ENCODE measurements at regions not wholly inside any gene's neighbourhood (a gene's known extent, or its start where the extent isn't known, plus 50 kb on each side); places are given as distances from the start of the nearest gene placed in this dataset.
"Not testable (repeated sequence)": the region's sequence is repeated elsewhere in the genome, so short reads cannot be mapped to it uniquely, and the experiment has no call there.

DNA sequence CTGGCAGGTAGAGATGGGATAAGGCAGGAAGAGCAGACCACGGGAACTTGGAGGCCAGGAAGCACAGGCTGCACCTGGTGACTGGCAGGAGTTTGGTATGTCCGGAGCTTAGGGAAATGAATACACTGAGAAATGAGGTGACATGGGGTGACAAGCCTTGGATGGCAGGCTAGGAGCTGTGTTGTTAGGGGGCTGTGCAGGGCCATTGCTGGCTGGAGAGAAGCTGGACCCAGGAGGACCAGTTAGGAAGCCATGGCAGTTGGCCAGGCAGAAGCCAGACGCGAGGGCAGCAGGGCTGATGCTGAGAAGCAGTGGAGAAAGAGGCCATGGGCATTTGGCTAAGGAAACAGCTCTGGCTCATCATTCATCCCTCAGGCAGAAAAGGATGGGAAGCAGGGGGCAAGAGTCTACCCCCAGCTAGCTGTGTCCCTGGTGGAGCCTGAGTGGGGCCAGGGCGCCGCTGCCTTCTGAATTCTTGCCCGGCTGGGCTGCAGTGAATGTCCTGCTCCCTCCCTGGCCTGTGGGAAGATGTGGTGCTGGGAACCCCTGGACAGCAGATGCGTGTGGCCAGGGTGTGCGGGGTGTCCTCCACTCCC, 255.8 kb downstream of the FAM43A start:
- DNase-seq (ENCODE audit: low read depth in 1 of 2, low spot score in 1 of 2), result no peak

DNA sequence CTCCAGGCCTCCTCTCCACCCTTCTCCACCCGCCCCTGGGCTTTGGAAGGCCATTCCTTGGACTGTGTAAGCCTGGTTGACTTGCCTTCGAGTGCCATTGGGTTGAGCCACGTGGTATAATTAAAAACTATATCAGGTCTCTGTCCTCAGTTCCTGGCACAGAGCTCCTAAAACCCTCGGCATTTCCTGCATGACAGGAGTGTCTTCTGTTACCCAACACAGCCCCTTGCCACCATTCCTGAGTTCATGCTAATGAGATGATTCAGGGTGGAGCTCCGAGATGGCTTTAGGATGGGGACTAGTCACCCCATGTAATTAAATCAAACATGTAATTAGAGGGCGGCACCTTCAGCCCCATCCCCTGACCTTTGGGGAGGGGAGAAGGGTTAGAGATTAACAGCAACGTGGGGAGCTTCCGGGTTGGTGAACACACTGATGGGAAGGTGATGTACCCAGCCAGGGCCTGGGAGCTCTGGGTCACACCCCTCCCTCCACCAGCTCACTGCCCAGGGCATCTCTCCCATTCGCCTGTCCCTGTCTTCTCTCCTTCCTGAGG, 256.4 kb downstream of the FAM43A start:
- no peak for DNase-seq (ENCODE audit: low read depth in 1 of 2, low spot score in 1 of 2)

DNA sequence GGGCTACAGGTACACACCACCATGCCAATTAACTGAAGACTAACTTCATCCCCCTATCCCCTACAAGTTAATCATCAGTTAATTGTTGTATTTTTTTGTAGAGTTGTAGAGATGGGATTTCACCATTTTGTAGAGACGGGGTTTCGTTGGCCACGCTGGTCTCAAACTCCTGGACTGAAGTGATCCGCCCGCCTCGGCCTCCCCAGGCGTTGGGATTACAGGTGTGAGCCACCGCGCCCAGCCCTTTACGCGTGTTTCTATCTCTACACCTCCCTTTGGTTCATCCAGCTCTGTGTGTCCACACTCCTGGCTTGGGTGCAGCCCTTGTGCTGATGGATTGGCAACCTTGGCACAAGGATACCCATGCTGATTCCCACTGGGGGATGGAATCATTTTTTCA, 258.8 kb downstream of the FAM43A start:
- DNase-seq (ENCODE audit: low read depth in 1 of 2, low spot score in 1 of 2), result no peak

DNA sequence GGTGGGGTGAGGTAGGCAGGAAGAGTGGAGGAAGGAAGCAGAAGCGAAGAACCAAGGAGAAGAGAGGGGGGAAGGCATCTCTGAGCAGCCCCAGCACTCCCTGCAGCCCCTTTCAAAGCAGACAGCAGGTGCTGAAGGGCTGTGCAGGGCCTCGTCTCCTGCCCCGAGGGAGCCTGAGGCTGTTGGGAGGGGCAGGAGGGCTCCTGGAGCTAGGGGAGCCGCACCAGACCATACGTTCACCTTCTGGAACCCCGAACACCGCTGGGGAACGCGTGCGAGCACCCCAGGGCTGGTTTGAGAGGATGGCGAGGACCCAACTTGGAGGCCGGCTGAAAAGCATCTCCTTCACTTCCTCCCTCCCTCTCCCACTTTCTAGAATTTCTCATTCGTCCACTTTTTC, 259.8 kb downstream of the FAM43A start:
- DNase-seq (ENCODE audit: low read depth in 1 of 2, low spot score in 1 of 2), result no peak

DNA sequence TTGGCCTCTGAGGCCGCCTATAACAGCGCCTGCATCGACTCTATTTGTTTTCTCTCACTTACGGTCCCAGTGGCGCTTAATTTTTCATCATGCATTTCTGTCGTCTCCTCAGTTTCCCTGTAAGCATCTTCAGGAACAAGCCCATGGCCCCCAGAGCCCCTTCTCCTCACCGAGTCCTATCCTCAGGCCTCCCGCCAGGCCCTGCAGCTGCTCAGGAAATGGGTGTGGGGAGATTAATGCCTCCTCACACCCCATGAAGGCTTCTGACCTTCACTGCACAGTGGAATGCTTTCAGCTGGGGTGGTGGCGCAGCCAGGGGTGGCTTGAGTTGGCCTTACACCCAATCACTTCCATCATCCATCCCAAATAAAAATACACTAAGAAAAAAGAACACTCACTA, 260.4 kb downstream of the FAM43A start:
- DNase-seq (ENCODE audit: low read depth in 1 of 2, low spot score in 1 of 2), result no peak

DNA sequence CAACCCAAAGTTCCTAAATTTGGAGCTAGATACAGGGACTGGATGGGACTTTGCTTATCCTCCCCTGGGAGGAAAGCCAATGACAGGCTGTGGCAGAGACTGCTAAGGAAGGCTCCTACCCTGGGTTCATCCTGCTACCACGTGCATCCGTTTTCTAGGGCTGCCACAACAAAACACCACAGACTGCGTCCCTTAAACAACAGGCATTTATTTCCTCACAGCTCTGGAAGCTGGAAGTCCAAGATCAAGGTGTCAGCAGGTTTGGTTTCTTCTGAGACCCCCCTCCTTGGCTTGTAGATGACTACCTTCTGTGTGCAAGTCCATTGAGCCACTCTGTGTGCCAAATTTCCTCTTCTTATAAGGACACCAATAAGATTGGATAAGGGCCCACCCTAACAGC, 263.9 kb downstream of the FAM43A start:
- no peak for DNase-seq (ENCODE audit: low read depth in 1 of 2, low spot score in 1 of 2)

DNA sequence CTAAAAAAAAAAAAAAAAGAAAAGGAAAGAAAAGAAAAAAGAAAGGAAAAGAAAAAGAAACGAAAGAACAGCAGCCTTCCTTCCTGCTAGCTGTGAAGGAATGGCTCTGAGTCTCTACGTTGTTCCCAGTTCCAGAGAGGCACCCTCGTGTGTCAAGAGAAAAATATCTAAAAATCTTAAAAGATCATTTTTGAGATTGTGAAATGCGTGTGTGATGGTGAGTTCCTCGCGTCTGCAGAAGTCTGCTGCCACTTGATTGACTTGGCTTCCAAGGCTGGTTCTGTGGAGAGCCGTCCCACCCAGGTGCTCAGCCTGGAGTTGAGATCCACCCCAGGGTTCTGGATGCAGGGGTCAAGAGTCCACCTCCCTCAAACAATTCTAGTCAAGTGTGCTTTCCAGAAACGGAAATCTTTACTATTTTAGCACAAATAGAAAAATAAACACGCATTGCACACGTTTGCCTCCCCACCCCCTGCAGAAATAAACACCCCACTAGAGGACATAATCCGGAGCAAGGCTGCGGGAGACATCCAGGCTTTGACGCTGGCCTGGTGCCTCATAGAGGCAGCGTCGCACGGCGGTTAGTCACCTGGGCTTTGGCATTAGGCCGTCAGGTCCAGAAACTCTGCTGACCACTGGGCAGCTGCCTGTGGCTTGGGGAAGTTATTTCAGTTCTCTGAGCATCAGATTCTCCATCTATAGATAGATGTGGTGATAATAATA, 265.4 kb downstream of the FAM43A start:
- no peak for DNase-seq (ENCODE audit: low read depth in 1 of 2, low spot score in 1 of 2)

DNA sequence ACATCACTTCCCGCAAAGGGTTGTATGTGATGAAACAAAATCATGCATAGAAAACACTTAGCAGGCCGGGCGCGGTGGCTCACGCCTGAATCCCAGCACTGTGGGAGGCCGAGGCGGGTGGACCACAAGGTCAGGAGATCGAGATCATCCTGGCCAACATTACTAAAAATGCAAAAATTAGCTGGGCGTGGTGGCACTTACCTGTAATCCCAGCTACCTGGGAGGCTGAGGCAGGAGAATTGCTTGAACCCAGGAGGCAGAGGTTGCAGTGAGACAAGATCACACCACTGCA, 265.9 kb downstream of the FAM43A start:
- not testable (repeated sequence) for DNase-seq (ENCODE audit: low read depth in 1 of 2, low spot score in 1 of 2)

DNA sequence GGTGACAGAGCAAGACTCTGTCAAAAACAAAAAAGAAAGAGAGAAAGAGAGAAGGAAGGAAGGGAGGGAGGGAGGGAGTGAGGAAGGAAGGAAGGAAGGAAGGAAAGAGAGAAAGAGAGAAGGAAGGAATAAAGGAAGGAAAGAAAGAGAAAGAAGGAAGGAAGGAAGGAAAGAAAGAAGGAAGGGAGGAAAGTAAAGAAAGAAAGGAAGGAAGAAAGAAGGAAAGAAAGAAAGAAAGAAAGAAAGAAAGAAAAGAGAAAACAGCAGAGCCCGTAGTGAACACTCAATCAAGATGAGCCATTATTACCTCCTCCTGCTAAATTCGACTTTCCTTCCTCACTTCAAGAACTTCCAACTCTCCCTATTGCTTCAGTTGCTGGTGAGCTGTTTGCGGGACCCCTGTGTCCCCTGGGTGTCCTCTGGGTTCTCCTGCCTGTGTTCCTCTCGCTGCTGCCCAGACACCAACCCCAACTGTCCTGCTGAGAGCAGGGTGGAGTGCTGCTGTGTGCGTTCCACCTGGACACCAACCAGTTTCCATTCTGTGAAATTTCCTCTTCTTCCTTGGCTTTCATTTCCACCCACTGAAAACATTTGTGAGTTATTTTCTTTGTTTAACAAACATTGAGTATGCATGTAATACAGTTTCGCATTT, 266.4 kb downstream of the FAM43A start:
- DNase-seq (ENCODE audit: low read depth in 1 of 2, low spot score in 1 of 2), result no peak

DNA sequence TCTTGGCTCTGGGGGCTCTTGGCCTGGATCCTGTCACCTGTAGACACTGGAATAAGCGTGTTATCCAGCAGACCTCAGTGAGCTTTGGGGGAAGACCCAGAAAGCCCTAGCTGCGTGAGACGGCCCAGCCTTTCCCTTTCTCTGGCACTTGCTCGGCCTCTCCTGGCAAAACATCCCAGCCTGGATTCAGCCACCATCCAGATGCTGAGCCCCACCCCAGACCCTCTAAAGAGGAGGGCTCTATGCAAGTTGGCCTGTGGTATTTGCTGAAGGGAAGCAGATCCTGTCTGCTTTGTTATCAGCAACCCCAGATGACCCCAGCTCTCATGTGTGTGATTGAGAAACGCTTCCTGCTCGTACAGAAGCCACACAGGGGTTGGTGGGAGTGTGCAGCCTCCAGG, 267.2 kb downstream of the FAM43A start:
- no peak for DNase-seq (ENCODE audit: low read depth in 1 of 2, low spot score in 1 of 2)

DNA sequence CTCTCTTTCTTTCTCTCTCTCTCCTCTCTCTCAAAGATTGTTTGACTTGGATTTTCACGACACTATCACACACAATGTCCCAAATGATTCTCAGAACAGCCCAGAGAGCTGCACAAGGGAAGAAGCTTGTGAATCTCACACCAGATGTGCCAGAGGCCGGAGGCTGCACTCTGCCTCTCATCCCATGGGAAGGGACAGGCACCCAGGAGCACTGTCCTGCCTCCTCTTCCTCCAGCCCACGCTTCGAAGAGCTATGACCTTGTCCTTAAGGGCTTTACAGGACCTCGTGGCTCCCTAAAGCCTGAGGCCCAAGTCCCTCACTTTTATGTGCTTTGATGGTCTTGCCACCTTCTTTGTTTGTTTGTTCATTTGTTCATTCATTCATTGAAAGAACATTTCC, 267.6 kb downstream of the FAM43A start:
- DNase-seq (ENCODE audit: low read depth in 1 of 2, low spot score in 1 of 2), result no peak

DNA sequence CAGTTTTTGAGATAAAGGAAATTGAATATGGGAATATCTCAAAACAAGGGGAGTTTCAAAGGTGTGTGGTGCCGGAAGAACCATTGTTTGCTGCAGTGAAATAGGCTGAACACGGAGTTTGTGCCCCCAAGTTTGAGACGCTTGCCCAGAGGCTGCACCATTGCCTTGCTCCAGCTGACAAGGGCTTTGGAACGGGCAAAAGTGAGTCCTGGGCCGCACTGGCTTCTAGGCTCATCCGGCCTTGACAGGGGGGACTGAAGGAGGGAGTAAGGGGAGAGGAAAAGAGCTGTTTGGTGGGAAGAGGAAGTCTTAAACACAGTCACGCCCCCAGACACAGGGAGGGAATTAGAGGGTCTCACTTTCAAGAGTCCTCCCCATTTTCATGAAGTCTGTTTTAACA, 269.9 kb downstream of the FAM43A start:
- DNase-seq (ENCODE audit: low read depth in 1 of 2, low spot score in 1 of 2), result no peak

DNA sequence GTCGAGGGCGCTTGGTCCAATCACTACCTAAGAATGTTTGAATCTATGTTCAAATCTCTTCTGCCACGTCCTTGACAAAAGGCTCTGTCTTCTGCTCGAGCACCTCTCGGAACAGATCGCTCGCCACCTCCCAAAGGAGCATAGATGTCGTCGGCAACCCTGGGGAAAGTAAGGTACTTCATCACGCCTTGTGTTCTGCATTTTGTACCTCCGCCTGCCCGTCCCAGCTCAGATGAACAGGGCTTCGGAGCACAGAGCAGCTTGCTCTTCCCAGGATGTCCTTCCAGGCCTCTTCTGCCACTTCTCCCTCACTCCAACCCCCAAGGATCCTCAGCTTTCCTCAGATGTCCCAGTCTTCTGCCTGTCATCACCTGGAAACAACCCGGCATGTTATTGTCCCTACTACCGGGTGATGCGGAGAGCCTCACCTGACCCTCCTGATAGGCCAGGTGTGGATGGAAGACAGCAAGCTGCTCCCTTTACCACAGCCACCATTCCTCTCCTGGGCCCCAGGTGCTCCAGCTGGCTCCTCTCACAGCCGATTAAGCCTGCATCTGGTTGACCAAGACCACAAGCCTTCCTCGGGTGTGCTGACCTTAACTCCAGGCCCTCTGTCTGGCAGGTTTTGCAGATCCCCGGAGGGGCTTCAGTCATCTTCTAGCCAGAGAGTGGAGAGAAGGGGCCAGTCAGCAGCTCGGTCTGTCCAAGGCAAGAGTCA, 270.5 kb downstream of the FAM43A start:
- DNase-seq (ENCODE audit: low read depth in 1 of 2, low spot score in 1 of 2), result no peak

DNA sequence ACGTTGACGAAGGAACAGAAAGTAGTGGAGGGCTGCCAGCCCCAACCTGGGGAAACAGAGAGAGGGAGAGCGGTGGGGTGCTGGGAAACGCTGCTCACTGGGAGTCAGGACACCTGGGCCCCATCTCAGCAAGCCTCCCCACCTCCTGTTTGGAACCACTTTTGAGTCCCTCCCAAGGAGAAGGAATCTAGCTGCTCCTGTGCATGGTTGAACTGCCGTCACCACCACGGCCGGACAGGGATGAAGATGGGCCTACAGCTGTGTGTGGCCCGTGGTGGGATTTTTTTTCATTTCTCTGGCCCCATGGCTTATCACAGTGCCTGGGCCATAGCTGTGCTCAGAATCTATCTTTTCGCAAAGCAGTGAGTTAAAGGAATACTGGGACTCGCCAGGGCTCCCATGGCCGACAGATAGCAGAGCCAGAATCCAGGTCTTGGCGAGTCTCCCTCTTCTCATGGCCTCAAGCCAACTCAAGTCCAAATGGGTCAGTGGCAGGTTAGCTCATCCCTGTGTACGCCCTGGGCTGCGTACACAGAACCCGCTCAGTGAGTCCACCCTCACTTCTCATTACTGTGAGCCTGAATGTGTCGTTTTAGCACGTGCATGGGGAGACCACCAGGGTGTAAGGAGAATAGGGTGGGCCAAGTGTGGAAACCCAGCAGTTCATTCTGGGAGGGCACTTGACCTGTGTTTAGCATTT, 271.2 kb downstream of the FAM43A start:
- DNase-seq (ENCODE audit: low read depth in 1 of 2, low spot score in 1 of 2), result no peak

DNA sequence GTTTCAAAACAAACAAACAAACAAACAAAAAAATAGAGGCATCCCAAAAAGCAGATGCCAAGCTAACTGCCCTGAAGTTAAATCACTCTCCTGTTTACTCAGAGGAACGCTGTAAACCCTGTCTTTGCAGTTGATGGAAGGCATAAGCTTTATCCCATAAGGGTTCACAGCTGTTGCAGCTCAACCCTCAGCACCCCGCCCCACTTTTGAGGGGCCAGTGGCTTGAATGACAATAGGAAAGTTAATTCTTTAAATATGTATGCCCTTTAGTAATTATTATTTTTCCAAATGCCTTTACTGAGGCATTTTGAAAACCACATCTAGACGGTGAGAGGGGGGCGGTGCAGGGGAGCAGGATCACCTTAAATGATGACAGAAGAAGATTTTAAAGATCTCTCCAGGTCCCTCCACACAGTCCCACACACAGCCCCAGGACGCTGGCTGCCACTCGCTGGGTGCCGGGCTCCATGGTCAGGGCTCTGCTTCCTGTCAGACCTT, 272.1 kb downstream of the FAM43A start:
- DNase-seq (ENCODE audit: low read depth in 1 of 2, low spot score in 1 of 2), result no peak

DNA sequence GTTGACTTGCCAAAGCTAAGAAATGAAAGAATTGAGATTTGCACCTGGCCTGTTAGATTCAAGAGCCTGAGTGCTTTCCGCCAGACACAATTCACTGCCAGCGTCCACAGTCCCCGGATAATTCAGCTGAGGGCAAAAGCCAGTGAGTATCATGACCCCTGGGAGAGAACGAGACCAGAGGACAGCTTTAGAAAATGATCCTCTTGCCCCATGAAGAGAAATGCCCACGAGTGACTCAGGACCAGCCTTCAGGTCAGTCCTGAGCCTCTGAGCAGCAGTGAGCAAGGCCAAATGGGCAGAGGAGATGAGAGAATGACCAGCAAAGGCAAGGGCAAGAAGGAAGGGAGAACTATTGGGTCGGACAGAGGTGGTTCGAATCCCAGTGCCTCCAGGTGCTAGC, 273.5 kb downstream of the FAM43A start:
- no peak for DNase-seq (ENCODE audit: low read depth in 1 of 2, low spot score in 1 of 2)

DNA sequence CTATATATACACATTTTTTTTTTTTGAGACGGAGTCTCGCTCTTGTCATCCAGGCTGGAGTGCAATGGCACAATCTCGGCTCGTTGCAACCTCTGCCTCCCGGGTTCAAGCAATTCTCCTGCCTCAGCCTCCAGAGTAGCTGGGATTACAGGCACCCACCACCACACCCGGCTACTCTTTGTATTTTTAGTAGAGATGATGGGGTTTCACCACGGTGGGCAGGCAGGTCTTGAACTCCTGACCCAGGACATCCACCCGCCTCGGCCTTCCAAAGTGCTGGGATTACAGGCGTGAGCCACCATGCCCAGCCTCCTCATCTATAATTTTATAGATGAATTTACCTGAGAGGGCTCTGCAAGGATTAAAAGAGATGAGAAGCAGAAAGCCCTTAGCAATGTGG, 274.0 kb downstream of the FAM43A start:
- DNase-seq (ENCODE audit: low read depth in 1 of 2, low spot score in 1 of 2), result not testable (repeated sequence)

DNA sequence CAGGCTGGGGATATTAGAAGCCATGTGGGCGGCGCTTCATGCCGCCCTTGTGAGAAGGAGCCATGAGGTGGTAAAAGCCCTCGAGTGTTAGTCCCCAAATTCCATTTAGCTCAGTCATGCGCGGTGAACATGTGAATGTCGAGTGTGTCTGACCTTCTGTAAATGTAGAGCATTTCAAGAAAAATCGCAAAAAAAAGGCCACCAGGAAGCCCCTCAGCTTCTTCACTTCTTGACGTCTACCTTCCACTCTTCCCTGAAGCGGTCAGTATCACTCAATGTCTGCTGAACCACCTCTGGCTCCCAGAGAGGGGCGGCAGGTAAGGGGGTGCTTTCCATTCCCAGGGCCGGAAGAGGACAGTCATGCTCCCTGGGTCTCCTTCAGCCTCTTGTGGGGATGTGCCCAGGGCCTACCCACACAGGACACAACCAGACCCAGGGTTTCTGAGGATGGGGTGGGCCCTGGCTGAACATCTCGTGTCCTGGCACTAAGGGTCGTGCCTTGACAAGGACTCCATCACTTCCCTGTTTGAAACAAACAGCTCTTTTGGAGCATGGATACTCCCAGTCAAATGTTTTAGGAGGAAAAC, 274.9 kb downstream of the FAM43A start:
- DNase-seq (ENCODE audit: low read depth in 1 of 2, low spot score in 1 of 2), result no peak

DNA sequence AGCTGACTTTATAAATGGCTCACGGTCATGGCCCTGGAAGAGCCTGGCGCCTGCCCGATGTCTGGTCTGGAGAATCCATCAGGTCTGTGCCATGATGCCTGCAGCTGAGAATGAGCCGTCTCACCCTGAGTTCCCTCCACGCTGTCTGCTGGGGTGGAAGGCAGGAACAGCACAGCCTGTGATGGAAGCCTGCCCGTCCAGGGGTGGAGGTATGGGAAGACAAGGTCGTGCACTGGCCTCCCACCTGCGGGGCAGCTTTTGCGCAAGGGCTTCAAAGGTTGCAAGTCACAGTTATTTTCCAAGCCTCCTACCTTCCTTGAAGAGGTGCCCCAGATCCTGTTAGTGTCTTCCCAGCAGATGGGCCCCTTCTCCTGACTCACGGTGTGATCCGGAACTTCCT, 275.5 kb downstream of the FAM43A start:
- DNase-seq (ENCODE audit: low read depth in 1 of 2, low spot score in 1 of 2), result no peak

DNA sequence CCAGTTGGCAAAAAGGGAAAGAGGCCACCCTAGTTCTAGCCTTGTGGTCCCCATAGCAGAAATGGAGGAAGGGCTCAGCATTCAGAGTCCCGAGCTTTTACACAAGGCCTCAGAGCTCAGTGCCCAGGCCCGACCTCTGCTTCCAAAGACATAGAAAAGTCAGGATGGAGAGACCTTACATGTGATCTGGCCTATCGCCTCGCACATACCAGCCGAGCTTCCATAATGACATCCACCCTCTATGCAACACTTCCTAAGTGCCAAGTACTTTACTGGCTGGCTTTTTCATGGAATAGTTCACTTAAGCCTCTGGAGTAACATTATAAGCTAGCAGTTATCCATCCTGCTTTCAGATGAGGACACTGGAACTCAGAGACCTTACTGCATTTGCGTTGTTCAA, 275.9 kb downstream of the FAM43A start:
- DNase-seq (ENCODE audit: low read depth in 1 of 2, low spot score in 1 of 2), result no peak

DNA sequence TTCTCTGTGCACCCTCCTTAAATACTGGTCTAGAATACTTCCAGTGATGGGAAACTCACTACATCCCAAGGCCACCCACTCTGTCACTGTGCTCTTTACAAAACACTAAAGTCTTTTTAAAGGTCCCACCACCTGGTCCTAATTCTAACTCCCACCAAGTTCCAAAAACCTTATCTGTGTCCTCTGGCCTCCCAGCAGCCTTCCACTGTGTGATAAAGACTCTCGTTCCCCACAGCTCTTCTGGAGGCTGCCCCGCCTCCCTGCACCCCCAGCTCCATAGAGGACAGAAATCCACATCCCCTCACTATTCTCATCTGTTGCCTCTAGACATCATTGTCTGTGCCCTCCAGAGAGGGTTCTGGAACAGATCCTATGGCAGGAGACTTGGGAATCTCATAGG, 276.4 kb downstream of the FAM43A start:
- DNase-seq (ENCODE audit: low read depth in 1 of 2, low spot score in 1 of 2), result no peak
